Ovary (tissue), 3 donors: ENCODE measurements at regions not wholly inside any gene's neighbourhood (a gene's known extent, or its start where the extent isn't known, plus 50 kb on each side); places are given as distances from the start of the nearest gene placed in this dataset.

Experiments used
- CTCF ChIP-seq, 3 donors: fragments of 450-650 bp in 2 of 3; fragments of 200-600 bp in 1 of 3; IDR thresholded peaks; one replicate each; pipeline versions ENCODE4 v1.5.1 to v1.8.0; 2016 to 2022; ENCODE audit warnings: antibody characterized with exemption in 3 of 3, mild to moderate bottlenecking in 1 of 3
- EP300 ChIP-seq: sonication (generic); formaldehyde crosslinking; IDR thresholded peaks from one replicate; pipeline ENCODE4 v1.6.1; 2017; ENCODE audit warnings: antibody characterized with exemption
- POLR2A ChIP-seq: fragments of 450-650 bp; IDR thresholded peaks from one replicate; pipeline ENCODE4 v1.6.1; 2017; ENCODE audit warnings: antibody characterized with exemption, mild to moderate bottlenecking, moderate library complexity
- donor health status: DM: no; HTN: no; CAD: no.

DNA sequence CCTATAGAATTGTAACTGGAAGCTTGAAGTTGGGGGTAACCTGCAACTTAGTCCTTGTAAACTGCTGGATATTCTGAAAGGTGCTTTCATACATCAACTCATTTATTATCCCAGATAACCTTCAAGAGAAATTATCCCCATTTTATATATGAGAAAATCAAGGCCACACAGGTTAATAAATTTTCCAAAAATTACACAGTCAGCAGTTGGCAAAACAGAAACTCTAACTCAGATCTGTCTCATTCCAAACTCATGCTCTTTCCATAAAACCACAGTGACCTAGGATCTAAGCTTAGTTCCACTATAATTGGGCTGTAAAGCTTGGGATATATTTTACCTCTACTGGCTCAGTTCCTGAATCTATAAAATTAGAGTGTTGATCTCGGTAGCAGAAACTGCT is 167.6 kb upstream of the DDX18 start:
- no peak for TF ChIP-seq POLR2A
- no peak for TF ChIP-seq CTCF (IDR thresholded peaks at IDR 0.05)
- TF ChIP-seq EP300 = no peak
